ENCODE measurements at regions not wholly inside any gene's neighbourhood (a gene's known extent, or its start where the extent isn't known, plus 50 kb on each side); places are given as distances from the start of the nearest gene placed in this dataset.
"Not testable (repeated sequence)": the region's sequence is repeated elsewhere in the genome, so short reads cannot be mapped to it uniquely, and the experiment has no call there.

DNA sequence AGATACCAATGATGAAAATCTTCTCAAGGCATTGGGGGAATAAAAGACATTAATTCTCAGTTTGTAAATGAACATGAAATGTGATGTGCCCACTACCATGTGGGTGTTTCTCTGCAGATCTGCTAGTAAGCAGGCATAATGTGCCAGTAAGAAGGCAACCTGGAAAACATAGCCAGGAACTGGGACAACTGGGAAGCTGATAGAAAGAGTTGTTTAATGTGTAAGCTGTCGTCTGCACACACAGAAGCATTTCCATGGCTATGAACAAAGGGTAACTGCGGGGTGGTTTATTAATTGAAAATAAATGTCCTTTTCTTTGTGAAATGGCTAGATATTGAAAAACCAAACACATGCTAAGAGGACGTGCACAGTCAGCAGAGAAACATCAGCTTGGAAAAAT is 52.0 kb downstream of the ZC3H11B start:
- DNase-seq (ENCODE audit: low spot score): no peak

DNA sequence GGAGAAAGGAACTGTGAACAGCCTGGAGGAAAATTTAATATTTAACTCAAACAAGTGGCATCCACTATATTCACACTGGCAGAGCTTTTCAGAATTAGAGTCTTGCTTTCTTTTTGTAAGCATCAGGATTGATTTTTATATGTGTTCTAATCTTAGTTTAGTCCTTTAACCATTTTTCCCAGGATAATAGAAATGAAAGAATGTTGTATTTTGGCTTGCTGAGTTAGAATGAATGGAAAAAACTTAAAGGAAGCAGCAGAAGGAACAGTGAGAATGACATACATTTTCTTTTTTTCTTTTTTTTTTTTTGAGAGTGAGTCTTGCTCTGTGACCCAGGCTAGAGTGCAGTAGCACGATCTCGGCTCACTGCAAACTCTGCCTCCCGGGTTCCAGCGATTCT is 53.0 kb downstream of the ZC3H11B start:
- no peak for DNase-seq (ENCODE audit: low spot score)

DNA sequence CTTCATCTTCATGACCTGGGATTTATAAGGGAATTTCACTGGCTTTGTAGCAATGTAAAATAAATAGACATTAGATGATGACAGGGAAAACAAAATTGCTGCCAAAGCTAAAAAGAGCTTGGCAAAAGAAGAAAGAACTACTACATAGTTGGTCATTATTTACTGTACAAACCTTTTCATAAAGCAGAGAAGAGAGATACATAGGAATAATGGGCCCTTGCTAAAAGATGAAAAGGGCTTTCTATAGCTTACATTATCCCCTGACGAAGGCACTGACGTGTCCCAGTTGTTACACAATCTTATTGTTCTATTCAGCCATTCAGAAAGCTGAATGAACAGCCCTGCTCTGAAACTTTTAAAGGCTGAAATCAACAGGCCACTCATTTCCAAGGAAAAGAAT is 57.1 kb downstream of the ZC3H11B start:
- DNase-seq (ENCODE audit: low spot score): no peak

DNA sequence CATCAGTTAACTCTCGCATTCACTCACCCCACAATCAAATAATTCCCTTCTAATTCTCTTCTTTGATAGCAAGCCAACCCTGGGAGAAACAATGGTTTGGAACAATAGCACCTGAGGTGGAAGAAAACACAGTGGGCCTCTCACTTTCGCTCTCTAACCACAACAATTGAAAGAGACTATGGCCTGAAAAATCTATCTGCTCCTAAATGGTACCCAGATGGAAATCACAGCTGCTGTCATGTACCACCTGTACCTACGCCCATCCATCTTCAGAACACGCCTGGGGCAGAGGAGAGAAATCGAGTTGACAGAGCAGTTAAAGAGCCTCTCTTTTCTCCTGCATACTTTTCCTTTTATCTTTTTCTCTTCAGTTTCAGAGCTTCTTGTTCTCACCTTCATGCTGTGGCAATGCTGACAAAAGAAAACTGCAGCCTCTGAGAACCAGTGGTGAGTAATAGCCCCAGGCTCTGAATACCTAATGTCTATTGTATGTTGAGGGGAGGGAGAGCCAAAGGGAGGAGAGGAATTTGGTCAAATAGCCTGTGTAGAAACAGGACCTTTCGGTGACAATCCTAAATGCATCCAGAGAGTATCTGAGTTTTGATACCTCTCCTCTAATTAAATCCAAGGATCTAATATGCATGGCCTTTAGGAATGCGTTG is 57.7 kb downstream of the ZC3H11B start:
- DNase-seq (ENCODE audit: low spot score): no peak

DNA sequence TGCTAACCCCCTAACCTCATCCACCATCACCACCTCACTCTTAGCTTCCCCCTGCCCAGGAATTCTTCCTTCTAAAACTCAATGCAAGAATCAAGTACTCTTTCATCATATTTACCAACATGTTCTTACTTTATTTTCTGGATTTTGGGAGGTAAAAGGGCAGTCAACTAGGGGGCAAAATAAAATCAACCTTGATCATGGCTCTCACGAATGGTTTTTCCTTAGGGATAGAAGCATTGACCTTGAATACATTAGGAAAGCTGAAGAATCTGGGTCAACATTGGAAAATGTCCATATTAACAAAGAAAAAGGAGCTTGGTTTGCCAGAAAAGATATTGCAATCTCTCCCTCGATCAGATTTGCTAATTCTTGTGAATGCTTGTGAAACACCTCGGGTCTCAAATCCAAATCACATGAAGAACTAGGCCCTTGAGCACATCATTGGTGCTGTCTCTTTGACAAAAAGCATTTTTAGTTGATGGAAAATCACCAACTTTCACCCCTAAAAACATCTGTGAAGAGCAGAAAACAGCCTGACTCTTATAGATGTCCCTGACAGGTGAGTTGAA is 58.9 kb downstream of the ZC3H11B start:
- DNase-seq (ENCODE audit: low spot score): no peak

DNA sequence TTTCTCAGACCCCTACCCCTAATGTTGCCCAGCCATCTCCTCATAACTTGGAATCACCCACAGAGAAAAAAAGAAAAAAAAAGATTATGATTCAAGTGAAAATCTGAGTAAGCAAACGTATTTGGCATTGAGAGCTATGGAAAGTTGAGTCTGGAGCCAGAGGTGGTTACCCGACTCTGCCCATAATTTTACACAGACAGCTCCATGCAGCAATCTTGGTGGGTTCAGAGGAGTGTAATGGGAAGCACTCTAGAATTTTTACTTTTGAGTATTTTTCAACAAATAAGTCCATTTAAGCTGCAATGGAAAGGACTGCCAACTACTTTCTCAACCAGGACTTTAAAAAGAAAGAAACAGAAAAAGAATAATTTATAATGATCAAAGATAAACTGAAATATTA is 62.7 kb downstream of the ZC3H11B start:
- DNase-seq (ENCODE audit: low spot score): no peak

DNA sequence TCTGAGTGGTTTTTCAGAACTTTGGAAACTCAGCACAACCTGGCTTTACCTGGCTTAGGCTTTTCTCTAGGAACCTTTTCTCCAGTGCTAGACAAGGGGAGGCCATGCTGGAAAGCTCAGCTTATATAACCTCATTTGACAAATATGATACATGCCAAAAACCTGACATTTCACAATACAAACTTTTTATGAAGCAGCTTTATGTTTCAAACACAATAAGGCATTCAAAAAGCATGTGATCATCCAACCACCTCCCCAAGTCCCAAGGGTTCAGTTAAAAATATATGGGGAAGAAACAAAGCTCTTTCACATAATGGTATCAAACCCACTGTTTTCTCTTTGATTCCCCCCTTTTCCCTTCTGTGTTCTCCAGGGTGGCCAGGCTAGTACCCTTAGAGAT is 63.7 kb downstream of the ZC3H11B start:
- DNase-seq (ENCODE audit: low spot score): no peak

DNA sequence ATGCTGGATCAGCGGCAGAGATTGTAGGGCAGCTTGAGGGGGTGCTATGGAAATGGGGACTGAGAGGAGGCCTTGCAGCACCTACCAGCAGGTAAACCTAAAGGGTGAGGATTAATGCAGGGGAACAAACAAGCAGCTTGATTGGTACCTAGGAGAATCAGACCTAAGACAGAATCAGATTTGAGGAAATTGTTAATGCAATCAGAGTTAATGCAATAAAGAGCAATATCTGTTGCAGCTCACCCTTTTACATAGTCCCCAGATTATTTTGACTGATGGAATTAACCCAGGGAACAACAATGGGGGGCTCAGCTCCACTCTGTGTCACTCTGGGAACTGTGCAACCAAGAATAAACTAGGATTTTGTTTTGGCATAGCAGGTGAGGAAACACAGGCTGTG is 64.5 kb downstream of the ZC3H11B start:
- no peak for DNase-seq (ENCODE audit: low spot score)

DNA sequence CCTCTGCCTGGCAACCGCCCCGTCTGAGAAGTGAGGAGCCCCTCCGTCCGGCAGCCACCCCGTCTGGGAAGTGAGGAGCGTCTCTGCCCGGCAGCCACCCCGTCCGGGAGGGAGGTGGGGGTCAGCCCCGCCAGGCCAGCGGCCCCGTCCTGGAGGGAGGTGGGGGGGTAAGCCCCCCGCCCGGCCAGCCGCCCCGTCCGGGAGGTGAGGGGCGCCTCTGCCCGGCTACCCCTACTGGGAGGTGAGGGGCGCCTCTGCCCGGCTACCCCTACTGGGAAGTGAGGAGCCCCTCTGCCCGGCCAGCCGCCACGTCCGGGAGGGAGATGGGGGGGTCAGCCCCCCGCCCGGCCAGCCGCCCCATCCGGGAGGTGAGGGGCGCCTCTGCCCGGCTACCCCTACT is 67.1 kb downstream of the ZC3H11B start:
- DNase-seq (ENCODE audit: low spot score): not testable (repeated sequence)

DNA sequence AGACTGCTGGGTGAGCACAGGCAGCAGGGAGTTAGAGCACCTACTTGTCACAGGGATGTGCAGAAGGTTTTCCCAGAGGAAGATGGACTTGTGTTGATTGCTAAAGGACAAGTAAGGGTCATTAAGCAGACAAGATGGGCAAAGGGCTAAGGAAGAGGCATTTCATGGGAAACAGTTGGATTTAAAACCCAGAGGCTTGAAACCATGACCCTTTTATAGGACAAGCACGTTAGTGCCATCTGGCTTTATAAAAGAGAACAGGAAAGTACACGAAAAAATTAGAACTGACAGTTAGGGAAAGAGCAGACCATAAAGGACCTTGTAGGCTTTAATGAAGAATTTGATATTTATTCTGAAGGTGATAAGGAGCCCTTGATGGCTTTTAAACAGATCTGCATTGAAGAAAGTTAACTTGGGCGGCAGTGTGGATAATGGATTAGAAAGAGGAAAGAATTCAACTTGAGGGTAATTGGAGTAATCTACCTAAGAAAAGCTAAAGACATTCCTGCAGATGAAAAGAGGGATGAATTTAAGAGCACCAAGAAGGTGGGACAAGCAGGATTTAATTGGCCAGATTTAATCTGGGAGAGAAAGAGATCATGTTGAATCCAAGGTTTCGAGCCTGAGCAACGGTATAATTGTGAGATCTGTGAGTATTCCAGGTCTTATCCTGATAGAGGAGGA is 68.6 kb downstream of the ZC3H11B start:
- DNase-seq (ENCODE audit: low spot score): no peak

DNA sequence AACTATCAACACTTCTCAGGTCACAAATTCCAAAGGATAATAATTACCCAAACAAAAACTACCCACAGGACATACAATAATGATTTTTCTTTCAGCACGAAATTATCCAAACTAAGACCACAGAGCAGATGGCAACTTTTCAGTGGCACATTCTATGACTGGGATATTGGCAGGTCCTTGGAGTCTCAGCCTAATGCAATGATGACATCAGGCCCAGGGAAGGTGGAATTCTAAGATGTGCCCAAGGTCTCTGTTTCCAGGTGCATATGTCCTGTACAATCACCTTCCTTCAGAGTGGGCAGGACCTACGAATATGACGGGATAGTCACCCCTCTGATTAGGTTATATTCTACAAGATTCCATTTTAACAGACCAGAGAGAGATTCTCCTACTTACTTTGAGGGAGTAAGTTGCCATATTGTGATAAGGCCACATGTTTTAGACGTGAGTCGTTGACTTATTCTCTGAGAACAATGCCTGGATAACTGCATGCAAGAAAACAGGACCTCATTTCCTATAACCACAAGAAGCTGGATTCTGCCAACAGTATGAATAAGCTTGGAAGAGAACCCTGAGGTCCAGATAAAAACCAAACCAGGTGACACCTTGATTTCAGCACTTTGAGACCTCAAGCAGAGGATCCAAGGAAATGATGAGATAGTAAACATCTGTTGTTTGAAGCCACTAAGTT is 69.9 kb downstream of the ZC3H11B start:
- no peak for DNase-seq (ENCODE audit: low spot score)

DNA sequence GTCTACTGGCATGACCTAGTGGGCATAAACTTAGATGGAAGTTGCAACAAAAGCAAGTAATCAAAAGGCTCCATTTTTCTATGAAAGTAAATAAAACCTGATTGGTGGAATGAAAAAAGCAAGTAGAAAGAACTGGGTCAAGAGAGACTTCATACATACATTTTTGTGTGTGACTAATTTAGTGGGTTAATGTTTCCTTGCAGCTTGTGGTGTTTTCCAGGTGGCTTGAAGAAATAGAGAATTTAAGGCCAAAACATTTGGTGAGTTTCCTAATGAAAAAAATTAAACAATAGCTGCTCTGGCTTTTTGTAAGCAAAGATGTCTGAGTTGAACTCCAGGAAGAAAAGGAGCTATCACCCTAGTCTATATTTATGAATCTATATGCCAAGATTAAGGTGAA is 71.0 kb downstream of the ZC3H11B start:
- DNase-seq (ENCODE audit: low spot score): no peak

DNA sequence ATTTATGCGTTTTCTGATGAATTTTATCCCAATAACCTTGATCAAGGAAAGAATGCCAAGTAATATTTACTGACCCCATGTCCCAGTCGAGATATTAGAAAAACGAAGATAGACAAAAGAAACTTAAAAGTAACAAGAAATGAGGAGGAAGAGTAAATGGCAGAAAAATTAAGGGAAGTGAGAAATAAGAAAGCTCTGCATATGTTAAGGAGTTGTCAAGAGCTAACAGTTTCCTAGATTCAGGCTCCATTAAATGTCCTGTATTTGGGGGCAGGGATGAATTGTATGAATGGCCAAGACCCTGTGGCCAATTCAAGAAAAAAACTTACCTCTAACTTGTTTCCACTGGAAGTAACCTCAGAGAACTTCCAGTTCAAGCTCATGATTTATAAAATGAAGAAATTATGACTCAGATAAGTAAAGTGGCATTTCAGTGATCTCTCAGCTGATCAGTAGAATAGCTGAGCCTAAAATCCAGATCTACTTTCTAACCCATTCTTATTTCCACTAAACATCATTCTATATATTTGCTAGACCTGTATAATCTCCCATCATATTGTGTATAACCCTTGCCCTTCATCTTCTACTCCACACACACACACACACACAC is 73.2 kb downstream of the ZC3H11B start:
- DNase-seq (ENCODE audit: low spot score): no peak

DNA sequence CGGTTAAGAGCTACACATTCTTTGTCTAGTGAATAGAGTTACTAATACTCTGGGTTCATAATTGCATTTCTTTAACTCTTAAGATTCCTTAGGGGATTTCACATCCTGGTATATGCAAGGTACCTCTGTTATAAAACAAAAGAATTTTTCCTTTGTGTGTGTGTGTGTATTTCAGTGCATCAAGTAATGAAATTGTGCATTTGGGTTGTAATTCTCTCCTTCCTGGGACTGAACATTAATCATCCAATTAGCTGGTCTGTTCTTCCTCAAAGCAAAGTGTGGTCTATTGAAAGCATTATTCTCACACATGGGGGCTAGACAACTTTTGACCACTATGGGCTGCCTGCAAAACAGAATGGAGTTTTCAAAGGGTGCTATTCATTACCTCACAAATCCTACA is 74.0 kb downstream of the ZC3H11B start:
- no peak for DNase-seq (ENCODE audit: low spot score)

DNA sequence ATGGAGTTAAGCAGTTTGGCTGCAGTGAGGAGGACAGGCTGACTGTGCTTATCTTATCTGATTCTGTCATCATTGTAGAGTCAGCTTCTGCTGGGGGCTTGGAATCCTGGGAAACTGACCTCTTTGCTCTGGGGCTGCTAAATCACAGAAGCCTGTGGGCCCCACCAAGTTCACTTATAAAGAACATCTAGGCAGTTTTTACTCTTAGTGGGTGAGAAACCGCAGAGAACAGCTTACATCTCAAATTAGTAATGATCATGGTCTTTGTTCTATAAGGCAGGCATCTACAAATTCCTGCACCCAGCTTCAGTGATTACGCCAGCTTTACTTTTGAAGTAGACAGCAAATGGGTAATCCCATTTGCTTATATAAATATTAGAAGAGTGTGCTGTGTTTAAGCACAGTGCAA is 75.7 kb downstream of the ZC3H11B start:
- no peak for DNase-seq (ENCODE audit: low spot score)

DNA sequence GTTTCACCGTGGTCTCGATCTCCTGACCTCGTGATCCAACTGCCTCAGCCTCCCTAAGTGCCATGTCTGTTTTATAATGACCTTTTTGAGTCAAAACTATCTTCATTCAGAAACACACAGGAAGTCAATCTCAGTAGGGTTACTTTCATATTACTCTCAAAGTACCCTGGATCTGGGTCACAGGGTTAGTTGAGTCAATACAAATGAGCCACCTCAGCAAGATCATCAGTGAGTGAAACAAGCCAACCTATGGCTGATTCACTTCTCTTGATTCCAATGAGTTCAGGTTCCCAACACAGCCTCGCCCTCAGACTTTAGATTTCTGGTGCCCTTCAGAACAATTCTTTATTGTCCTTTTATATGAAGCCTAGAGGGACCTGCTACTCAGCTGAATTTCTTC is 76.9 kb downstream of the ZC3H11B start:
- no peak for DNase-seq (ENCODE audit: low spot score)

DNA sequence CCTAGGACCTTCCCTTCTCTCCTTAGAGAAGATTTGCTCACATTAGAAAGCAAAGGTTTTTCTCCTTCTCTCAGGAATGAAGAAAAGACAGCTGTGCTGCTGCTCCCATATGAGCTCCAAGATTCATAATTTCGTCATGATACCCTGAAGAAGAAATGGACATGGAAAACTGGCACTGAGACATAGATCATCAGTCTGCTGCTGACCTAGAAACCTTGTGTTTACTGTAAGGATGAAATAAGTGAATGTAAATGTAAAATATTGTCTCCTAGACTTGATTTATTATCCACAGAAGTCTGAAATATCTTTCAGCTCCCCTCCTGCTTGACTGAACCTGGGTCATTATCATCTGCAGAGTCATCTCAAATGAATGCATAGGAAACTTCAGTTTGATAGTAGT is 77.9 kb downstream of the ZC3H11B start:
- no peak for DNase-seq (ENCODE audit: low spot score)

DNA sequence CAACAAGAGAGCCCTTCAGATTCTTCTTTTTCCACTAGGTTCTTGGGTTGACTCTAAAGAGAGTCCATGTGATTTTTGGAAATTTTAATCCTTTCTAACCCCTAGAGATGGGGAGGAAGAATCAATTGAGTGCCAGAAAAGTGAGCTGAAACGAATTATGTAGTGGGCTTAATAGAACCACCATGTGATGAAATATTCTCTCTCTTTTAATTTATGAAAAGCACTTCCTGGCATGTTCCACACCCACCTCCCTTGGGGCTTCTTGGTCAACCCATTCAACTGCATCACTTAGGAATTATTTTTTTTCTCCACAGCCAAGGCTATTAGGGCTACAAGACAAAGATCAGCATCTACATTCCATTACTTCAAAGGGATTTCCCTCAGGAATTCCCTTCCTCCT is 79.6 kb downstream of the ZC3H11B start:
- DNase-seq (ENCODE audit: low spot score): no peak

DNA sequence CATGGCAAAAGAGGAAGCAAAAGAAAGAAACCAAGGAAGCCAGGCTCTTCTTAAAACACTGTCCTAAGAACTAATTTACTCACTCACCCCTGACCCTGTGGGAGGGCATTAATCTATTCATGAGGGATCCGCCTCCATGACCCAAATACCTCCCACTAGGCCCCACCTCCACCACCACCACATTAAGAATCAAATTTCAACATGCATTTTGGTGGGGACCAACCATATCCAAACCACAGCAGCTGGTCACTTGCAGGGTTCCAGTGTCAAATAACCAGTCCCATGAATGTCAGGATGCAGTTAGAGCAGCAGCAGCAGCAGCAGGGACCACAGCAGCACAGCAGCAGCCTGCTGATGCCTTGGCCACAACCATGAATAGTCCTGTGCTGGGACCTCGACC is 83.8 kb downstream of the ZC3H11B start:
- no peak for DNase-seq (ENCODE audit: low spot score)

DNA sequence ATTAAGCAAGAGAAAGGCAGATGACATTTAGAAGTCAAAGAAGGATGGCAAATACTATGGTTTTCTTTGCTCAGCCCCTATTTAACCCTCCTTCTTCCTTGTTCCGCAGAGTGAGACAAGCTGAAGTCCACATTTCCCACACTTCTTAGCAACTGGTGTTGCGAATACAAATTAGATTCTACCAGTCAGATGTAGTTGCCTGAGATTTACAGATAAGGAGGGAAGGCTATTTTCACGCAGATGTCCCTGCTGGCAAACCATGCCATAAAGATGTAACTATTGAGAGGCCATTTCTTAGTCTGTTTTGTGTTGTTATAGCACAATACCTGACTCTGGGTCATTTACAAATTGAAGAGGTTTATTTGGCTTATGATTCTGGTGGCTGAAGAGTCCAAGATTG is 84.3 kb downstream of the ZC3H11B start:
- no peak for DNase-seq (ENCODE audit: low spot score)

DNA sequence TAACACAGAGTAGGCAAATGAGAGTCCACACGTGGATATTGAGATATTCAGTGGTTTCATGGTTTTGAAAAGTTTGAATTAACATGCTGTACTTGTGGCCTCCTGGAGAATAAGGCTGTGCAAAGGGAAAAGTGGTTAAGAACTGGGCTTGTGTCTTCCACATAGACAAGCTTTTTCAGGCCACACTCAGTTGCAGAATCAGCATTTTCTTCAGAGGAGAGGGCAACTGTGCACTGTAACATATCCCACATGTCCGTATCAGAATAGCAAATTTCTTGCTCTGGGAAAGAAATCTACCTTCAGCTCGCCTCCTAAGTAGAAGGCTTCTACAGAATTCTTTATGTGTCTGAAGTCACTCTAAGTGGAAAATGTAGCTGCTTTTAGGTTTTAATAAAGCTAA is 84.9 kb downstream of the ZC3H11B start:
- no peak for DNase-seq (ENCODE audit: low spot score)

DNA sequence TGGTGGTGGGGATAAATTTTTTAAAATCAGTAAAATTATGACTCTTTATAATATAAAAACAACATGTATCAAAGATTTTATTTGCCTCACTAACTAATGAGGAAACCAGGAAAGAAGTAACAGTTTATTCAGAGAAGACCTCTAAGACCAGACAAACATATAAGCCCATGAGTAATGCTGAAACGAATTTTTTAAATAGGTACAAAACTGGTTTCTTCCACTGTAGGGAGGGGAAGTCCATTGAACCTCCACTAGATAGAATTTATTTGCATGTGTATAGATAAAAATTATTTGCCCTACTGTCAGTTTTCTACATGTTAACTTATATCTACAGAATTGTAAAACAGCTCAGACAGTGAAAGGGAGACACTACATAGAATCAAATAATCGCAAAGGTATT is 86.8 kb downstream of the ZC3H11B start:
- no peak for DNase-seq (ENCODE audit: low spot score)

DNA sequence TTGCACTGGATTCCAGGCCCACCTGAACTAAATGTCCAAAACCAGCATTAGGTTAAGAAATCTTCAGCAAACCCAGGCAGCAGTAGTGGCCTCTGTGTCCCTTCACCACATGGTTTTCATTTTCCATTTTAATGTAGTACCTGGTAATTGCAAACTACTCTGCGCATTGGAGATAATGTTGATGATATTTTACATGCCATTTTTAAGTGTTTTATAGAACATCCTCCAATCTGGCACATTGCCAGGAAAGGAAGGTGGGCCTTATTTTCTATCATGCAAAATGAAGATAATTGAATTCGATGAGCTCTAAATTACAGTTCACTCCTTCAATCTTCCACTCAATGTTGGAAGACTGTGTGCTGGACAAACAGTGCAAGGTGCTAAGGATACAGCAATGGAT is 89.5 kb downstream of the ZC3H11B start:
- DNase-seq (ENCODE audit: low spot score): no peak
